Activated naive CD4-positive, alpha-beta T cell (primary cell): ENCODE measurements at regions not wholly inside any gene's neighbourhood (a gene's known extent, or its start where the extent isn't known, plus 50 kb on each side); places are given as distances from the start of the nearest gene placed in this dataset.

ENCODE experiments used
- DNase-seq, 4 experiments: peaks; one replicate each; lab custom pipeline; 2025; lab: John Stamatoyannopoulos, UW

DNA sequence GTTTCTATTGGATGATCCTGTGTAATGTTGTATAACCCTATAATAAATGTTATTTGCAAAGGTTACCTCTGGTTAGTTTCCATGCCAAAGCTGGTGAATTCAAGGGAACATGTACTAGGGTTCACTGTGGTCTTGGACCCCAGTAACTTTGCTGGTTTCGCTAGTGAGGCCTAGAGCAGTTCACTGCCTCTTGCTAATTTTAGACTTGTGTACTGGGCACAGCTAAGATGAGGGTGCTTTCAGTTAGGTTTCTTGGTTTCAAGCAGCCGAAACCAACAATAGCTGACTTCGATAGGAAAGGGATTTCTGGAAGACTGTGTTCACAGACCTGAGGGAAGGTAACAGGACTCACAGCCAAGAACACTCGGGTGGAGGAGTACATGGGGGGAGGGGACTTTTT lies 215.5 kb upstream of the BCOR start:
- DNase-seq, result no peak

DNA sequence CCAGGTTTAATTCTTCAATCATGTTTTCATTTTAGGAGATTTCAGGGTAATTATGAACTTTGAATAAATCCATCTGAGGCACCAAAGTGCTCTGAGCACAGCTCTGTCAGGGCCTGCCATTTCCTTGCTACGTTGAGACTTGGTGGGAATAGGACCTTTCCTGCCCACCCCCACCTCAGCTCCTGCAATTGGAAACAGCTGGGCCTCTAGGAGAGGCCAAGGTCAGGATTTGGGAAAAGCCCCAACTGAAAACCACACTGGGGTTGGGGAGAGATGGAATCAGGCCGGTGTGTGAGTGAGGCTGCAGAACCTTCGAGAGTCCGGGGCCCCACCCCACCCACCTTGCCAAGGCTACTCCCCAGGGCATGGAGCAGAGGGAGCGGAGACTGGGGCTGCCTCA lies 212.7 kb upstream of the BCOR start:
- no peak for DNase-seq

DNA sequence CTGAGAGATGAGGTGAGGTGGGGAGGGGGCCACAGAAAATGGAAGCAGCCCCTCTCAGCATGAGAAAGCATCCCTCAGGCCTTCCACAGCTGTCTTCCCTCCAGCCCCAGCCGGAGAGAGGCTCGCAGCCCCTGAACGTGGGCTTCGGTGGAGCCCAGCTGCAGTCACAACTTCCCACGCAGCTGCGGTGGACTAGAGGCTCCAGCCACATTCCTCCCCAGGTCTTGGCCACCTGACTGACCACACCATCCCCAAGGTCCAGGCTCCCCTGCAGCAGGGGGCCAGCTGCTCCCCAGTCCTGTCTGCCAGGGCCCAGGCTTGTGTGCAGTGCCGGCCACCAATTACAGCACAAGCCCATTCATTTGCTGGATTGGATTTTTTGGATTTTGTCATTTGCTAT lies 212.3 kb upstream of the BCOR start:
- no peak for DNase-seq

DNA sequence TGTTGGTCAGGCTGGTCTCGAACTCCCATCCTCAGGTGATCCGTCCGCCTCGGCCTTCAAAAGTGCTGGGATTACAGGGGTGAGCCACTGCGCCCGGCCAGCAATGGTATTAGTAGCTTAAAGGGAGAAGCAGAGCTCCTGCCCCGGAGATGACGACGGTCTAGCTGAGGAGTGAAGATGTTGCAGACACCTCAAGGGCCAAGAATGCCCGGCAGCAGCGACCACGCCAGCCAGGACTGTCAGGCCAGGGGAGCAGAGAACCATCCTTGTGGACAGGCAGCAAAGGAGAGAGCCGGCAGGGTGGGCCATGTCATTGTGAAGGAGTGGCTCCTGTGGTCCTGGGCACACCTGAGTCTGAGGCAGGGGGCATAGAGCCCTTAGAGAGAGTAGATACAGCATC lies 210.1 kb upstream of the BCOR start:
- DNase-seq, result no peak

DNA sequence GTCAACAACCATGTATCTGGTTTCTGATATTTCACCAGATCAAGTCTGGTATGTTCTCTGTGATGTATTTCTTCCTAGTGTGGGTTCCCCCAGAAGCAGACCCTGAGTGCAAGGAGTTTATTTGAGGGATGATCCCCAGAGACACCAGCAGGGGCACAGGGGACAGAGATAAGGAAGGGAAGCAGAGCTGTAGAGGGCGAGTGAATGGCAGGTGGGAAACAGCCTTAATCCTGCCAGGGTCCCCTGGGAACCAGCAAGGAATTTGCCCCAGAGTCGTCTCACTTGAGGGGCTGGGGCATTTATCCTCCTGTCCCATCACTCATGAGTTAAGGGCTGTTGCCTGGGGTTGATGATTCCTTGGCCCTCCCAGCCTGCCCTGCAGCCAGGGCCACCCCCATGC lies 206.4 kb upstream of the BCOR start:
- DNase-seq, result no peak

DNA sequence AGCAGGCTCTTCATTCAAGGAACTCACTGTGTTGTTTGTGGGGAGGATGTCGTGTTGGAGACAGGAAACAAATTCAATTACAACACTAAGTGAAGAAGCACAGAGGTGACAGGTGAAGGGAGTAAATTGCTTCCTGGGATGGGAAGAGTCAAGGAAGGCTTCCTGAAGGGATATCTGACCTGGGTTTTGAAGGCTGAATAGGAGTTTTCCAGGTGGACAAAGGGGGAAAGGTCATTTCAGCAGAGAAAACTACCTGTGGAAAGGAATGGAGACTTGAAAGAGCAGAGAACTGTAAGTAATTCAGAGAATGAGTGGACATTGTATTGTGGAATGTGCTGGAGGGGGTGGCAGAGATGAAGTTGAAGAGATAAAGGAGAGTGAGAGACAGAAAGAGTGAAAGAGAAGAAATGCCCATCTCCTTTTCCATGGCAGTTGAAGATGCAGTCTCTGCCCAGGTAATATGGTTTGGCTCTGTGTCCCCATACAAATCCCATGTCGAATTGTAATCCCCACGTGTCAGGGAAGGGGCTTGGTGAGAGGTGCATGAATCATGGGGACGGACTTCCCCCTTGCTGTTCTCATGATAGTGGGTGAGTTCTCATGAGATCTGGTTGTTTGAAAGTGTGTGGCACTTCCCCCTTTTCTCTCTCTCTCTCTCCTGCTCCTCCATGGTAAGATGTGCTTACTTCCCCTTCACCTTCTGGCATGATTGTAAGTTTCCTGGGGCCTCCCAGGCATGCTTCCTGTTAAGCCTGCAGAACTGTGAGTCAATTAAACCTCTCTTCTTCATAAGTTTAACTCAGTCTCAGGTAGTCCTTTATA lies 205.7 kb upstream of the BCOR start:
- DNase-seq, result no peak

DNA sequence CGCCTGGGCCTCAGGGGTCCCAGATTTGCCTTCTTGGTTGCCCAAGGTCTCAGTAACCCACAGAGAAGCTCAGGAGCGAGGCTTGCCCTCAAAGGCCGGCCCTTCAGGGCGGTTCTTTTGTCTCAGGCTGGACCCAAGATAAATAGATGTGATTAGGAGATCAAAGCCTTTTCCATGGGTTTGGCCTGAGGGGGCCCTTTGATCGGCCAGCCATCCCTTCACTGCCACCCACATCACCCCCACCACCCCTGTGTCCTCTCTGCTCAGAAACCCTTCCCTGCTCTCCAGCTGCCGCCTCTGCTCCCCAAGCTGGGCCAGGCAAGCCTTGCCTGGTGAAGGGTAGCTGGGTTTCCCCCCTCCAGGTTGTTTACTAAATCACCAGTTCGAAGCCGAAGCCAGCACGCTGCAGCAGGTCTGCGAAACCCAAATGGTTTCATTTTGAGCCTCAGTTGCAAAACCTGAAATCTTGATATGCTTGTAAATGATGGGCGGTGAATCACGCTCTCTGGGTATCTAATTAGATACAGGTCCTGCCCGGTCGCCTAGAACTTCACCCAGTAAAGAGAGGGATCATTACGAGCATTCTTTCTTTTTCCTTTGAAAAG lies 202.6 kb upstream of the BCOR start:
- DNase-seq, result no peak

DNA sequence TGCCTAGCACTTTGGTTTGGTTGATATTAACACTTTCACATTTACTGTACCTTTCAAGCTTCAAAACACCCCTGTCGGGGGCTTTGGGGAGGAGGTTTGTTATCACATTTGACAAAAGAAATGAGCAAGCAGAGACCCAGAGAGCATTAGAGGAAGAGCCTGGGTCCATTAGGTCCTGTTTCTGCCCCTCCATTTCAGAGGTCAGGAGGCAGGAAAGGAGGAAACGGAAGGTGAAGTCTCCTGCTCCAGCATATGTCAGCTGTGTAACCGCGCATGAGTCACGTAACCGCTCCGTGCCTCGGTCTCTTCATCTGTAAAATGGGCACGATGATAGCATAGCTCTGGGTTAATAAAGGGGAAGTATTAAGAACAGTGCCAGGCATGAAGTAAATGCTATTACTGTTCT lies 201.9 kb upstream of the BCOR start:
- DNase-seq, result no peak

DNA sequence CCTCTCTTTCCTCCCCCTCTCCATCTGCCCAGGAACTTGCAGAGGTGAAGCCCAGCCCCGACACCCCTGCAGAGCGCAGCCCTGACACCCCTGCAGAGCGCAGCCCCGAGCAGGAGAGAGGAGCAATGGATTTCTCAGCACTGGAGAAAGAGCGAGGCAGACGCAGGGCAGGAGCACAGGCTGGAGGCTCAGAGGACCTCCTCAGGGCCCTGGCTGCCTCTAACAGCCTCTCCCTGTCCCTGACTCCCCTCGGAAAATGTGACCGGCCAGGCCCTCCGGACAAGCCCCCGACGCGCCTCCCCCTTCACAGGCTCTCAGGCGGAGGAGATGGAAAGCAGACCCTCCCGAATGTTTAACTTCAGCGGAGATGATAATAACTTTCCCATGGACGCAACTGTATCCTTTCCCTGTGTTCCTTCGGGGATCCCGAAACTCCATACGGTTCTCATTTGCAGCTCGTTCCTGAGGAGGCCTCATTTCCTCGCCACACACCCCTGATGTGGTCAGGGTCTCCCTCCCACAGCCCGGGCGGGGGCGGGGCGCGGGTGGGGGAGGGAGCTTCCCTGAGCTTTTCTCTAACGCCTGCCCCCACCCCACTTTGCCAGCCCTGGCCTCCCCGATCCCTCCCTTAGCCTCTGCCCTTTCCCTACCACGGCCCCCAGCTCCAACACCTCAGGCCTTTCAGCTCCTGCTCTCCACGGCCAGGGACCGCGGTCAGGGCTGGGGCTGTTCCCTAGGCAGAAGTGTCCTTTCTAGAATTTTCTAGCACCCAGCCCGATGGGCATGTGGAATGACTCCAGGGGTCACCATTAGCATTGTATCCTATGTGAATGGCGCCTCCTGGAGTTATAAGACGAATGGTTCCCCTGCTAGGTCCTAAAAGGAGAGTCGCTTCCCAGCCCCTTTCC lies 201.1 kb upstream of the BCOR start:
- no peak for DNase-seq

DNA sequence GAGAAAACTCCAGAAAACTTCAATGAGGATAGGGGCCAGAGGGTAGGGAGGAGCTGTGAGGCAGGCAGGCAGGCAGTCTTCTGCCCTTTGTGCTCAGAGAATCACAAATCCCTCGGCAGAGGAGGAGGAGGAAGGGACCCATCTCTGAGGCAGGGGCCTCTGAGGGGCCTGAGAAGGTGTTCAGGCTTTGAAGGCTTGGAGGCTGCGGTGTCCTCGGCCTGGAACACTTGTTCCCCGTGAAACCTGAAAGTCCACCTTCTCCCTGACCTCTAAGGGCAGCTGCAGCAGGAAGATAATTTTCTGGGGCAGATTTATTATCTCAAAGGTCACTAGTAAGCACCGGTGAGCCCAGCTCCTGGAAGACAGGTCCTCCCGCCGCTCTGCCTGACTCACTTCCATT lies 200.3 kb upstream of the BCOR start:
- no peak for DNase-seq

DNA sequence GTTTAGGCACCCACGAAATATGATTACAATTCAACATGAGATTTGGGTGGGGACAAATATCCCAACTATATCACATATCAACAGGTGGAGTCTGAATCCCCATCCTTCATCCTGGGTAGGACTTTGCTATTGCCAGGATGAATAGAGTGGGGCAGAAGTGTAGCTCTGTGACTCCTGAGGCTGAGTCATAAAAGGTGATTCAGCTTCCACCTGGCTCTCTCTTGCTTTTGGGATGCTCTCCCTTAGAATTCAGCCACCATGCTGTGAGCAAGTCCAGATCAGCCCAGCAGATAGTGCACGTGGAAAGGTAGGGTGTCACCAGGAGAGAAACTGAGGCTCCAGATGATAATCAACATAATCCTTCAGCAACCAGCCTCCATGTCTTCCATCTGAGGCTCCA lies 193.8 kb upstream of the BCOR start:
- no peak for DNase-seq

DNA sequence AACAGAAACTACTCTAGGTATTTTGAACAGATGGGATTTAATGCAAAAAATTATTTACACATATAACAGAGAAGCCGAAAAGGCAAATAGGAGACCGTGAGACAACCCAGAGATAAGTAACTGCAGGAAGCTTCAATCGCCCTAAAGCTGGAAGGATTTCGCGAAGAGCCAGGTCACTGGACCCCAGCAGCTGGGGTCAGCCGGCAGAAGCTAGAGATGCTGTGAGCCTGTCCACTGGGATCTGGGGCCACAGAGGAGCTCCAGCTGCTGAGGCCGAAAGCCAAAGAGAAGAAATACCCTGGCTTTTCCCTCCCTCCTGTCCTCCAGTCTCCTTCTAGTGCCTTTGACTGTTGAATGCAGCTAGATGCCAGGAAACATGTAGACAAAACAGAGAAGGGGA lies 192.8 kb upstream of the BCOR start:
- DNase-seq, result no peak

DNA sequence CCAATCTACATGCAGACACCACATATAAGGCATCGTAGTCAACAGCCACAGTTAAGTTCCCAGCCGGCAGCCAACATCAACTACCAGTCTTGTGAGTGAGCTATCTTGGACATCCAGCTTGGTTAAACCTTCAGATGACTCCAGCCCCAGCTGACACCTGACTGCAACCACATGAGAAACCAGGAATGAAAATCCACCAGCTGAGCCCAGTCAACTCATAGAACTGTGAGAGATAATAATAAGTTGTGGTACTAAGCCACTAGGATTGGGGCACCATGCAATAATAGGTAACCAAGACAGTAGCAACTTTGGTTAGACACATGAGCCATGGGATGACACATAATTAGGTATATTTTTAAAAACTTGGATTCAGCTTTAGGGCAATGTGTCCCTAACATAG lies 188.1 kb upstream of the BCOR start:
- DNase-seq, result no peak

DNA sequence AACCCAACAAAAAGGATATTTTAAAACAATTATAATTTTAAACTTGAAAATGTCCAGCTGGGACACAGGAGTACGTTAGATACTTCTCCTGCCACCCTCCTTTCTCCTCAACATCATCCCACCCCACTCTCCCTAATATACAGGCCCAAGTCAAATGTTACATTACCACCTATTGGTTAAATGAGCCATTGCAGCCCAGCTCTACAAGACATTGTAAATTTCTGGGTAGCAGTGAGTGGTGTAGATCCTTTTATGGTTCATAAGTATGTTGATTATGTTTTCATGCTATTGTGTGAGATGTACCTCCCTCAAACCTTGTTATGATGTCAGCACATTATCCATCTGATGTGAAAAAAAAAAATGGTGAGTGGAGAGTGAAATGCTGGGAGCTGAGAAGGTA lies 187.1 kb upstream of the BCOR start:
- no peak for DNase-seq

DNA sequence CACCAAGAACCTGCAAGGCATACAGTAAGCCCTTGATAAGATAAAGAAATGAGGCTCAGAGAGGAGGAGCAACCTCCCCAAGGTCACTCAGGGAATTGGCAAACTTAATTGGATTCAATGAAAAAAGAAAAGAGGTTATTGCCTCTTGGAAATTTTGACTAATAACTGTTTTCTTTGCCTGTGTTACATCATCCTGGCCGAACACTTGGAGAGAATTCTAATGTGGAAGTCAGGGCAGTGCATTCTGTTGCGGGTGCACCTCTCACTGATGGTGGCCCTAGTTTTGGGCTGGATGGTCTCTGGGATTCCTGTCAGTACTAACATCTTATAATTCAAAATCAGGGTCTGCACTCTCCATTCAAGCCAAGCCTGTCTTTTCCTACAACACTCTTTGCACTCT lies 186.2 kb upstream of the BCOR start:
- no peak for DNase-seq

DNA sequence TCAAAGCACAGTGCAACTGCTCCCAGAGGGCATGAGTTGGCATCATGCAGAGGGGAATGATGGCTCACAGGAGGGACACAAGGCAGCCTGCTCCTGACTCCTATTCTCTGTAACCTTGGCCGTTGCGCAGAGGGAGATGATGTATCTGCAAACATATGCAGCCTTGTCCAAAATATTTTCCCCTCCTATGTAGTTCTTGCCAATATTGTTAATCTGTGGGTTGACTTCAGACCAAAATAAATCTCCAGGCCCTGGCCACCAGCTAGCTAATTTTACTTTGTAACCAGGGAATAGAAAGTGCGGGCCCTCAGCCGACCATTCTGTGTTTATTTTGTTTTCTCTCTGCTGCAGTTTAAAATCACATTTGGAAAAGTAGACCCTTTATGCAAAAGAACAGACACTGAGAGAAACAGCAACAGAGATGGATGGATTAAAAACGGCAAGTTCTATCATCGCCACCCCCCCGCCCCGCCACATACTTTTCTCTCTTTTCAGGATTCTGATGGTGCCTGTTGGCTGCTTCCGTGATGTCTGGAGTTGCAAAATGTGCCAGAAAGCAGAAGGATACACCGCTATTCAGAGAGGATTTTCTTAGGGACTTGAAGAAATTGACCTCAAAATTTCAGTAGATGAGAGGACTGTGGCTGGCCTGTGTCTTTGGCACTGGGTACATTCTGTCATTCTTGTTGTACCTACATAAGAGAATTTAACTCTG lies 185.3 kb upstream of the BCOR start:
- no peak for DNase-seq

DNA sequence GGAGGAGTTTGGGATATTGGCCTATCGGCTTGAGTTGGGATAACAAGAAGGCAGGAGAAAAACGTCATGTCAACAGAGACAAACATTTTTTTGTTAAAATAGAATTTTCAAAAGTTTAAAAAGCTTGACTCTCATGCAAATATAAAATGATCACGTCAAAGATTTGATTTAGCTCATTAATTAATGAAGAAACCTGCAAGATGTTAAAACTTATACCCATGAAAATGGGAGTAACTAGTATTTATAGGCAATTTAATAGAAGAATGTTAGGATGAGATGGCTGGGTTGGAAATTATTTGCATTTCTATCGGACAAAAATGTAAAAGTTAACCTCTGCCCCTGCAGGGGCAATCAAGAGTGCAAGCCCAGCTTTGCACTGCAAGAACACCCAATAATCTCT lies 184.6 kb upstream of the BCOR start:
- DNase-seq, result no peak

DNA sequence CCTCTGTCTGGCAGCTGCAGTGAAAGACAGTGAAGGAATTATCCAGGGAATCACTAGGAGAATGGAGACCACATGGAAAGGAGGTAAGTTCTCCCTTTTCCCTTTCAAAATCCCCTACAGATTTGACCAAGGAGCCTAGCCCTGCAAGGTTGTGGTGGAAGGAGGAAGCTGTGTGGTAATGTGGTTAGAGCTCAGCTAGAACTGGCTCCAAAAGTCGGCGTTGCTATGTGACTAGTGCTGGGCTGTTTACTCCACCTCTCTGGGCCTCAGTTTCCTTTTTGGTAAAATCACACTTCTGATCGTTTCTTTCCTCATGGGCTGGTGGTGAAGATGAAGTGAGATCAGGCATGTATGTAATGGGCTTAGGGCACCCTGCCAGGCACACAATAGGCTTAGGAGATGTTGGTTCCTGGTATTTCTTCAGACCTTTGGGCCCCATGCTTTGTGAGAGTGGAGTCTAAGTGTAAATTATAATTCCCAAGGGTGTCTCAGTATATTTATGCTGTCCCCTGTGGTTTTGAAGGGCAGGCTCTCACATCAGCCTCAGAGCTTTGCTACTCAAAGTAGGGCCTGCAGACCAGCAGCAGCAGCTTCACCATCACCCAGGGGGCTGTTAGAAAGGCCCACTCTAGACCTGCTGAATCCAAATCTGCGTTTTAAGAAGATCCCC lies 183.7 kb upstream of the BCOR start:
- no peak for DNase-seq

DNA sequence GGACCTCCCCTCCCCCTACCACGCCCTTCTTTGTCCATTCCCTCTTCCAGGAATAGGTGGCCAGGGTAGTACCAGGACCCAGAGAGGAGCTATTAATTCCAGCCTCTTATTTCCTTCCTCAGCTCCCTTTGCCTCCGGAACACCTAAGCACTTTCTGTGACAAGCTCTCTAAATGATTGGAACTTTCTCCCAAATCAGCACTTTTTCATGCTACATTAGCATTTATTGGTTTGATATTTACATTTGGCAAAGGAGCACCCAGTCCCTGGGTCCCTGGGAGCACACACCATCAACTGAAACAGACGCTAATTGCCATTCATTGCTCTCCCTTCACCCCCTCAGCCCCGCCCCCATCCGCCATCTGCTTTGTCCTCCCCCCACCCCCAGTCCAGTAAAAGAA lies 182.0 kb upstream of the BCOR start:
- DNase-seq, result no peak

DNA sequence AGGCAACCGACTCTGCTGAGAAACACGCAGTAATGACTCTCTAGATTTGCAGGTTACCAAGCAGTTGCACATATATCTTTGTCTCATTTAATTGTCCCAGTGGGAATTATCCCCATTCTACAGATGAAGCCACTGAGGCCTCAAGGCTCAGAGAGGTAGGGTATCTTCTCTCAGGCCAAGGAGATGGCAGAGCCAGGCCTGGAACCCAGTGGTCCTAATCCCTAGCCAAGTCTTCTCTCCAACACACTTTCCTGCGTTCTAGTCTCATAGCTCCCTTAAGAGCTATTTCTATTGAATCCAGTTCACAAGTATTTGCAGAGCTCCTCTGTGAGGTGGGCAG lies 181.3 kb upstream of the BCOR start:
- DNase-seq, result no peak

DNA sequence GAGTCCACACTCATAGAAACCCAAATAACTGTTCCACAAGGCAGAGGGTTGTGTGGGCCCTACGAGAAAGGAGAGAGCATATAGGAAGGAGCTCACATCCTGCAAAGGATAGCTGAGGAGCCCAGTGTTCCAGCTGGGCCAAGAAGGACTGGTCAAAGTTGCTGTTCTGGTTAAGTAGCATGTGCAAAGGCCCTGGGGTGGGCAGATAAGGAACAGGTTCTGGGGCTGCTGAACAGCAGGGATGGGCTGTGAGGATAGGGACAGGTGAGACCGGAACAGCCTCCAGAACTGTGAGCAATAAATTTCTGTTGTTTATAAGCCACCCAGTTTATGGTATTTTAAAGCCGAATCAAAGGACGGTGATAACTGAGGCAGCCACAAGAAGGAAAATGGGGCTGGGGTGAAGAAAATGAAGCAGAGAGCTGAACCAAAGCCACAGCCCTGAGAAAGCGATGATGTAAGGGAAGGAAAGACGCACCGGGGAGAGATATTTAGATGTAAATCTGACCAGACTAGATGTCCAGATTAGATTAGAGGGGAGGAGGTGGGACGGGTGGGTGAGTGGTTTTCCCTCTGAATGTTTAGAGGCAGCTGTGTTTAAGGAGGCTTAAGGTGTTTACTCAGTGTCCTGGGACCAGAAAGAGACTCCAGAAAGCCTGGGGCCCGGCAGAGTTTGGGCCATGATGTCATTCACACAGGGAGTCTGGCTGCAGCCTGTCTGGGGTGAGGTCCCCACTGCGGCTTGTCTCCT lies 180.8 kb upstream of the BCOR start:
- DNase-seq, result peak in 1 of 4 experiments; percentile 10
